ENCODE measurements at regions not wholly inside any gene's neighbourhood (a gene's known extent, or its start where the extent isn't known, plus 50 kb on each side); places are given as distances from the start of the nearest gene placed in this dataset.
A peak's percentile ranks its signal among the peaks of the same experiment; 100 is the strongest.

- FAIRE-seq, result no peak
Measured at GRCh38 chr14:42420071-42420470, 813.4 kb downstream of the LRFN5 start.

More at GRCh38 chr14:42420071-42420470, 813.4 kb downstream of the LRFN5 start:
- no peaks in the 10 kb centered on the region for H3K4me1 ChIP-seq (ENCODE audit: insufficient read depth, low read length)
- ChIA-PET POLR2A (no interaction called here), CTCF (ENCODE audit: low intra/inter-chr PET ratio, low total read pairs) (no interaction called here)
- BruUV-seq (replicated peaks), result no TSS peak
- no peak overlapping the region for H3K9ac ChIP-seq (ENCODE audit: insufficient read depth, low read depth, low read length)
- intact Hi-C loops (cut with micrococcal nuclease; ENCODE audit: unreplicated experiment), result no loop called here
- ATAC-seq (no peak), DNase-seq (ENCODE audit: low spot score) (no peak)
- peaks cover 83% of the 10 kb centered on the region for H3K9me3 ChIP-seq (ENCODE audit: low read length)
- H4K20me1 ChIP-seq (ENCODE audit: insufficient read depth, low read length), result no peaks in the 10 kb centered on the region
- in situ Hi-C loops (cut with HindIII; ENCODE audit: extremely low pct_ligation_motif_present, low pct_unique_long_range_greater_than_20kb), result no loop called here
- no peaks in the 10 kb centered on the region for H3K36me3 ChIP-seq (replicated peaks in 1 of 2; ENCODE audit: control insufficient read depth in 1 of 2, insufficient read depth in 2 of 2, low read length in 2 of 2)
- no peak for TF ChIP-seq HNF1B (CRISPR knock-in tag; IDR thresholded peaks at IDR 0.05)
- TF ChIP-seq CAMTA2 (CRISPR knock-in tag; IDR thresholded peaks at IDR 0.05; ENCODE audit: borderline replicate concordance), result no peak
- no peak for TF ChIP-seq PAX8 (CRISPR knock-in tag; IDR thresholded peaks at IDR 0.05; ENCODE audit: borderline replicate concordance)
- TF ChIP-seq KLF9 (CRISPR knock-in tag; IDR thresholded peaks at IDR 0.05; ENCODE audit: low read depth), result no peak
- no peak for TF ChIP-seq TARDBP (CRISPR knock-in tag; IDR thresholded peaks at IDR 0.05)
- peak; percentile 54 for TF ChIP-seq ATF7 (IDR thresholded peaks at IDR 0.05)
- no peak for TF ChIP-seq ATF7 (CRISPR knock-in tag; IDR thresholded peaks at IDR 0.05)
- TF ChIP-seq HMGXB3 (CRISPR knock-in tag; IDR thresholded peaks at IDR 0.05; ENCODE audit: borderline replicate concordance), result no peak
- TF ChIP-seq RBAK (CRISPR knock-in tag; IDR thresholded peaks at IDR 0.05), result no peak
- peak; percentile 68; the same call in 1 of the 2 replicates for TF ChIP-seq CREB1 (IDR thresholded peaks at IDR 0.05)
- TF ChIP-seq CREB1 (CRISPR knock-in tag; IDR thresholded peaks at IDR 0.05), result no peak
- TF ChIP-seq MED13 (CRISPR knock-in tag; IDR thresholded peaks at IDR 0.05), result no peak
- H3K79me2 ChIP-seq (ENCODE audit: insufficient read depth, low read length), result no peaks in the 10 kb centered on the region
- H3K27ac ChIP-seq (ENCODE audit: extremely low read length, insufficient read depth, low read length), result no peak overlapping the region
- no peak overlapping the region for H3K4me3 ChIP-seq (replicated peaks in 1 of 3; ENCODE audit: insufficient read depth in 1 of 3, low read depth in 2 of 3, low read length in 3 of 3)
- H3K4me2 ChIP-seq (ENCODE audit: low read depth, low read length), result no peak overlapping the region
- H3K27me3 ChIP-seq (ENCODE audit: control insufficient read depth in 1 of 2, insufficient read depth in 2 of 2, low read length in 2 of 2), result no peaks in the 10 kb centered on the region
- no peak overlapping the region for H2AFZ ChIP-seq (ENCODE audit: low read length)
- 1% methylated on average over 1 of the region's 1 CpG for WGBS (ENCODE audit: low lambda C conversion rate)
